ENCODE measurements at regions not wholly inside any gene's neighbourhood (a gene's known extent, or its start where the extent isn't known, plus 50 kb on each side); places are given as distances from the start of the nearest gene placed in this dataset.
"Not testable (repeated sequence)": the region's sequence is repeated elsewhere in the genome, so short reads cannot be mapped to it uniquely, and the experiment has no call there.

- DNase-seq = no peak
Observed at GRCh38 chr11:80315200-80315599, 874.4 kb upstream of the TENM4 start.

DNA sequence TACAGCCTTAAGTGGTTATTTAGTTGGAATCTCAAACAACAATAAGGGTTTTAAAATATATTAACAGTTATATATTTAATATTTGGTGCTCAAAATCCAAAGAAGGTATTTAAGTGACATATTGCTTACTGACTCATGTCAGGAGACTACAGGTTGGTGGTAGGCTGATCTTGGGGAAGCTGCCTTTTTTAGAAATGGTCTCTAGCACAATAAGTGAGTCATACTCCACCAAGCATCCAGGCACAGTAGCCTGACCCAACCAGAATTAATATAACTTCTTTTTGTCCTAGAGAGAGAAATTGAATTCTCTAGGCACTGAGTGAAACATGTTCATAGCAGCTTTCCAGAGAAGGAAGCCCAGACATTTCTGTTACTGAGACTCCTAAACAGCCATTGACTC lies 868.5 kb upstream of the TENM4 start:
- DNase-seq = no peak

GRCh38 chr11:80307676-80308075 lies 866.8 kb upstream of the TENM4 start:
- no peak for DNase-seq

- DNase-seq = no peak
Observed at GRCh38 chr11:80297858-80298632, 857.2 kb upstream of the TENM4 start.

DNA sequence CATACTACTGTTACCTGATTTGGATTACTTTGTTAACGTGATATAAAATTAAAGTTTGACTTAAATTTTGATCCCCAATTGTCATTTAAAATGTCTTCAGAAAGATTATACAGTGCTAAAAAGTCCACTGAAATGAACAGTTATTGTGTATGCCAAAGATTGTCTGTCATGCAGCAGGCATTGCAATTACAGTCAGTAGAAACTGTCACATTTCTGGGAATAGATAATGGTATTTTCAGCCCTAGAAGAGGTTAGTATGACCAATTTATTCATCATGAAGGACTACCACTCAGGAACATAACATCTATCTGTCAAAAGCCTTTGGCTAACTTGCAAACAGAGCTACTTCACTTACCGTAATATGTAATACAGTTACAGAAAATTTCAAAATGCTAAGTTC lies 852.5 kb upstream of the TENM4 start:
- DNase-seq = no peak

GRCh38 chr11:80284946-80285785 lies 844.3 kb upstream of the TENM4 start:
- DNase-seq = no peak

DNA sequence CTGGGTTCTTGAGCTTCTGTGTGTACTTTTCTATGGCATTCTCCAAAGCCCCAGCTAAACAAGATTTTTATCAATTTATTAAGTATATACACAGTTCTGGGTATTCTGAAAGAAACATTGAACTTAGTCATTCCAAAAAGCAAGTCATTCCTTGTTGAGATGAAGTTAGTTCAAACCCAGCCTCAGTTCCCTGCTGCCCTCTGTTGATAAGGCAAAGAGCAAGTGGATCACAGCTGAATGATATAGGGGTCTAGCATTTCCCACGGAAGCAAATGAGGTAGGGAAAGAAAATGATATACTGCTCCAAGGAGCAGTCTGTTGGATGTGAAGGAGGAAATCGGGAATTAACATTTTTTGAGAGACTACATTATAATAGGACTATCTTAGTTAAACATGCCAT lies 841.8 kb upstream of the TENM4 start:
- no peak for DNase-seq

GRCh38 chr11:80281194-80281593 lies 840.4 kb upstream of the TENM4 start:
- no peak for DNase-seq

GRCh38 chr11:80280737-80281136 lies 839.9 kb upstream of the TENM4 start:
- peak in 7 of 14 donors; percentile 3 to 36 (median 10) for DNase-seq

- DNase-seq = peak in 3 of 14 donors; percentile 6 to 34 (median 14)
Observed at GRCh38 chr11:80261776-80262175, 820.9 kb upstream of the TENM4 start.

GRCh38 chr11:80257319-80258015 lies 816.6 kb upstream of the TENM4 start:
- not testable (repeated sequence) for DNase-seq

DNA sequence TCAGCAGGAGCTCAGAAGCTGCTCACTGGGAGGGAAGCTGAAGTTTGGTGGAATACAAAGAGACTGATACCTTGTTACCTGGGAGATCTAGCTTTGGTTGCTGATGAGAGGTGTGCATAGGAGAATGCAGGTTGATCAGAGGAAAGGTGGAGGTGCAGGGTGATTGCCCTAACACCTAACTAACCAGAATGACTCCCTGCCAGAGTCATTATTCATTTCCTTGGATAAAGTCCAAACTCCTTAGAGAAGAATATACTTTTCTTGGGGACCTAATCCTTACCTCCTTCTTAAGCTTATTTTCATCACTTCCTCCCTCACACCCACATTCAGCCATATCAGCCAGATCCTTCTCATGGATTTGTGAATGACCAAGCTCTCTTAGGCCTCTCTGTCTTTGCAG lies 814.2 kb upstream of the TENM4 start:
- no peak for DNase-seq

- DNase-seq = no peak
Observed at GRCh38 chr11:80241766-80242165, 800.9 kb upstream of the TENM4 start.

DNA sequence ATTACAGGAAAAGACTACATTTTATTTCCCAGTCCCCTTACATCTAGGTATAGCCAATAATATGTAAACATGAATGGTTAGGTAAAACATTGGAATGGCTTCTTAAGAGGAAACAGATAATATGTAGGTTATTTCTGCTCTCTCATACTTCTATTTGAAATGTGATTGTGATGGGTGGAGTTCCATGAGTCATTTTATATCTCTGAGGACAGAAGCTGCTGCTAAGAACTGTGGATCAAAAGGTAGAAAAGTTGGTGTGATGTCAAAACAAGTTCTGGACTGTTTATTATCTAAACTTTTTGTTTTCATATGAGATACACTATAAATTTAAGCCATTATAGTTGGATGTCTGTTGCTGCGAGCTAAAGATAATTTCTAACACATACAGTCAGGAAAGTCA lies 799.4 kb upstream of the TENM4 start:
- no peak for DNase-seq

DNA sequence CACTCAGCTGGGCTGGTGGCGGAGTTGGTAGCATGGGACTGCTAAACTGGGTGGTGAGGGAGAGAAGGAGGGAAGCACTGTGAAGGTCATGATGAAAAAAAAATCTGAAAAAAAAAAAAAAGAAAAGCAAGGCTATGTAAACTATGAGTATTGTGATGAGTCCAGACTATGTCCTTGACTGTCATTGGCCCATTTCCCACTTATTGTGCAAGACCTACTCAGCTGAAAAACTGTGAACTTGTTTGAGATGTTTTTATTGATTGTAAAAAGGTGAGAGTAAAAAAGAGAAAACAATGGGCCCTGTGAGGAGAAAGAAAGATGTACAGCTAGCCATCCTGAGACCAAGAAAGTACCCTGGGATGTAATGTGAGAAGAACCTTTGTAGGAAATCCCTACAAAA lies 798.4 kb upstream of the TENM4 start:
- no peak for DNase-seq

GRCh38 chr11:80227915-80228314 lies 787.1 kb upstream of the TENM4 start:
- no peak for DNase-seq

- no peak for DNase-seq
Observed at GRCh38 chr11:80214413-80214812, 773.6 kb upstream of the TENM4 start.

DNA sequence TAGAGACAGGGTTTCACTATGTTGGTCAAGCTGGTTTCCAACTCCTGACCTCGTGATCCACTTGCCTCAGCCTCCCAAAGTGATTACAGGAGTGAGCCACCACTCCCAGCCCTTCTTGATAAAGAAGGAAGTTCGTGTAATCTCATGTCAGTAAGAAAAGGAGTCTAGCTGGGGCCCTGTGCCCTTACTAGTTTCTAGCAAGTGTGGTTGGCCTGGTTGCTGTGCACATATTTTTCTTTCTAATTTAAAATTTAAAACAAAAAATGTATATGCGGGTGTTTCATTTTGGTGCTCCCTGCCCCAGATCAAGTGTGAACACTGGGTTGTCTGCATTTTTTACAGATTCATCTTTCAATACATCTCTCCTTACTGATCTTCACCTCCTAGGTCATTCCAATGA lies 770.8 kb upstream of the TENM4 start:
- no peak for DNase-seq

GRCh38 chr11:80204021-80204420 lies 763.2 kb upstream of the TENM4 start:
- no peak for DNase-seq

DNA sequence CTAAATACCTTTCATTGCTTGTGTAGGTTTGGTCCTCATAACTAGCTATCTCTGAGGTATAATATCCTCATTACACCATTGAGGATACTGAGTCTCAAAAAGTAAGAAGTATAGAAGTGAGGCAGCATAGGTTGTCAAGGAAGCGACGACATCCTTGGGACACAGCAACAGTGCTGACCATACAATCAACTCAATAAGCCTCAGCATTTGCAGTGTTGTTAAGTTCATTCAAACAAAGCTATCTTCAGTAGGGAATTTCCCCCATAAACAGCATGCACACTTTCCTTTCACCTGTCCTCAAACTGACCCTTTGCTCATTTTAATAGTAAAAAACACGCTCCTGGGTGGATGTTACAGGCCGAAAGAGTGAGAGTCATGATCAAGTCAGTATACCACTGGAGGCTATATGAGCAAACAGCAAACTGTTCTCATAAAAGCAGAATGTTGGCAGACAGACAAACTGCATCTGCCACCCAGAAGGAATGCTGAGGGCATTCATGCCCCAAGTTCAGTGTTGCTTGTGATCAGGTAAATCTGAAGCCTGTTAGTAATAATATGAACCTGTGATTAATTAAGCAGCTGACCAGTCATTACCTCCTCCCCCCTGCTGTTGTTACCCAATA lies 756.2 kb upstream of the TENM4 start:
- no peak for DNase-seq

GRCh38 chr11:80196041-80196440 lies 755.2 kb upstream of the TENM4 start:
- no peak for DNase-seq

GRCh38 chr11:80194625-80195024 lies 753.8 kb upstream of the TENM4 start:
- no peak for DNase-seq

DNA sequence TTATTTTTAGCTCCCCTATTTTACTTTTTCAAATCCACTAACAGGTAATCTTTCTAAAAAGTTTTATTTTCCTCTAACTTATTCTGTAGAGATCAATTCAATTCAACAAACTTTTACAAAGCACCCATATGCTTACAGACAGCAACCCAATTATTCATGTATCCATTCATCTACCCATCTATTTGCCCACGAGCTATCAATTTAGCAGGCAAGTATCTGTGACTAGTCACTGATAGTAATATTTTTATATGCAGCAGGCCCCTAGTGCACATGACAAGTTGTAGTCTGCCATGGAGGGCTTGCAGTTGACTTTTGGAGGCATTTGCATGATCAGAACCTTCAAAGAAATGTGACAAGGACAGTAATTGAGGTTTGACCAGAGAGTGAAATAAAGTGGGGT lies 753.2 kb upstream of the TENM4 start:
- no peak for DNase-seq
